ENCODE measurements at regions not wholly inside any gene's neighbourhood (a gene's known extent, or its start where the extent isn't known, plus 50 kb on each side); places are given as distances from the start of the nearest gene placed in this dataset.

DNA sequence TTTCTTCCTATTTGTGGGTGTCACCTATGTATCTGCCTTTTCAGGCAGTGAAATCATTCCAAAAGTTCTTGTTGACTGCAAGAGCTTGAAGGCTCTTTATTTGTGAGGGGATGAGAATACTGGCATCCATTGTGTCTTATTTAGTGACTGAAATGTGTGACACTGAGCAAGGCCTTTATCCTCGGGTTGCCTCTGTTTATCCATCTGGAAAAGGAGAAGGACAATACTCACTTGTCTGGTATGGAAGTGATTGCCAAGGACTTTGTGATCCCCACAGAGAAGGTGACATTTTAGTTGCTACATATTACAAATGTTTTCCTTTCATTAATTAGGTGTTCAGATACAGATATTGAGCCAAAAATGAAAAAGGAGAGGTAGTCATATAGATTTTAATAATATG lies 80.2 kb downstream of the ARRDC3 start:
- Histone ChIP-seq H3F3A (ENCODE audit: insufficient read depth, low read length, poor library complexity, severe bottlenecking) (no peaks in the 10 kb centered on the region), H4K20me1 (ENCODE audit: insufficient read depth) (no peaks in the 10 kb centered on the region), H3K9ac (ENCODE audit: low read length) (no peak overlapping the region), H3K36me3 (ENCODE audit: insufficient read depth, low read length) (no peaks in the 10 kb centered on the region), H3K9me2 (ENCODE audit: insufficient read depth, low read length) (no peaks in the 10 kb centered on the region), H2AFZ (ENCODE audit: low read depth, low read length) (no peak overlapping the region), H3K79me2 (replicated peaks; ENCODE audit: insufficient read depth, low read length) (no peaks in the 10 kb centered on the region), H3K9me3 (ENCODE audit: low read length) (no peaks in the 10 kb centered on the region), H3K27me3 (ENCODE audit: insufficient read depth, low read depth, low read length) (no peaks in the 10 kb centered on the region), H3K4me3 (ENCODE audit: low read length) (no peak overlapping the region), H3K27ac (ENCODE audit: low read length) (no peak overlapping the region), H3K4me2 (ENCODE audit: low read length) (no peak overlapping the region)
- no peak for TF ChIP-seq EZH2 (IDR thresholded peaks at IDR 0.05; ENCODE audit: borderline replicate concordance, insufficient read depth, low read length, poor library complexity, severe bottlenecking)
- no peak for TF ChIP-seq EP300 (conservative IDR thresholded peaks at IDR 0.05; ENCODE audit: poor library complexity, severe bottlenecking)
- TF ChIP-seq POLR2AphosphoS5 (IDR thresholded peaks at IDR 0.05) = no peak
- no peak for TF ChIP-seq MXI1 (conservative IDR thresholded peaks at IDR 0.05; ENCODE audit: poor library complexity, severe bottlenecking)
- TF ChIP-seq RAD21 (conservative IDR thresholded peaks at IDR 0.05) = no peak
- TF ChIP-seq TAF1 (IDR thresholded peaks at IDR 0.05; ENCODE audit: low read depth) = no peak
- TF ChIP-seq, protein P1, sequence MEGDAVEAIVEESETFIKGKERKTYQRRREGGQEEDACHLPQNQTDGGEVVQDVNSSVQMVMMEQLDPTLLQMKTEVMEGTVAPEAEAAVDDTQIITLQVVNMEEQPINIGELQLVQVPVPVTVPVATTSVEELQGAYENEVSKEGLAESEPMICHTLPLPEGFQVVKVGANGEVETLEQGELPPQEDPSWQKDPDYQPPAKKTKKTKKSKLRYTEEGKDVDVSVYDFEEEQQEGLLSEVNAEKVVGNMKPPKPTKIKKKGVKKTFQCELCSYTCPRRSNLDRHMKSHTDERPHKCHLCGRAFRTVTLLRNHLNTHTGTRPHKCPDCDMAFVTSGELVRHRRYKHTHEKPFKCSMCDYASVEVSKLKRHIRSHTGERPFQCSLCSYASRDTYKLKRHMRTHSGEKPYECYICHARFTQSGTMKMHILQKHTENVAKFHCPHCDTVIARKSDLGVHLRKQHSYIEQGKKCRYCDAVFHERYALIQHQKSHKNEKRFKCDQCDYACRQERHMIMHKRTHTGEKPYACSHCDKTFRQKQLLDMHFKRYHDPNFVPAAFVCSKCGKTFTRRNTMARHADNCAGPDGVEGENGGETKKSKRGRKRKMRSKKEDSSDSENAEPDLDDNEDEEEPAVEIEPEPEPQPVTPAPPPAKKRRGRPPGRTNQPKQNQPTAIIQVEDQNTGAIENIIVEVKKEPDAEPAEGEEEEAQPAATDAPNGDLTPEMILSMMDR (IDR thresholded peaks at IDR 0.05; ENCODE audit: poor library complexity, severe bottlenecking) = no peak

DNA sequence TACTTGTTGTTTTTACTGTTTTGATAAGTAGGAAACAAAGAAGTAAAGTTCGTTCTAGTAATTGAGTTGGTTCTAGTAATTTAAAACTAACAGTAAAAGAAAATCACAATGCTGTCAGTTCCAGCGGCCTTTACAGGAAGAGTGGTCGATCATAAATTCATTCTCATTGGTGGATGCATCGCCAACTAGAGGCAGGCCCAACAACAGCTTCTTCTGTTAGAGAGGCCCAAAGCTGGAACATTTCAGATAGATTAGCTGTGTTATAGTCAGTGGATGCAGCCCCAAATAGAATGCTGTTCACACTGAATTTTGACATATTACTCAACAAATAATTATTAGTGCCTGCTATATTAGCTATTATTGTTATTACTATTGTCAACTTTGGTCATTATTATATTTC lies 80.8 kb downstream of the ARRDC3 start:
- no peaks in the 10 kb centered on the region for H3K27me3 ChIP-seq (ENCODE audit: insufficient read depth, low read depth, low read length)
- H3K9ac ChIP-seq (ENCODE audit: low read length) = no peak overlapping the region
- no peaks in the 10 kb centered on the region for H4K20me1 ChIP-seq (ENCODE audit: insufficient read depth)
- H3K79me2 ChIP-seq (replicated peaks; ENCODE audit: insufficient read depth, low read length) = no peaks in the 10 kb centered on the region
- no peaks in the 10 kb centered on the region for H3K9me3 ChIP-seq (ENCODE audit: low read length)
- H3K36me3 ChIP-seq (ENCODE audit: insufficient read depth, low read length) = no peaks in the 10 kb centered on the region
- H2AFZ ChIP-seq (ENCODE audit: low read depth, low read length) = no peak overlapping the region
- H3K4me2 ChIP-seq (ENCODE audit: low read length) = no peak overlapping the region
- H3K4me3 ChIP-seq (ENCODE audit: low read length) = no peak overlapping the region
- no peak overlapping the region for H3K27ac ChIP-seq (ENCODE audit: low read length)
- TF ChIP-seq SMC3 (conservative IDR thresholded peaks at IDR 0.05; ENCODE audit: poor library complexity) (no peak), MXI1 (conservative IDR thresholded peaks at IDR 0.05; ENCODE audit: poor library complexity, severe bottlenecking) (no peak)
- H3F3A ChIP-seq (ENCODE audit: insufficient read depth, low read length, poor library complexity, severe bottlenecking) = no peaks in the 10 kb centered on the region
- no peaks in the 10 kb centered on the region for H3K9me2 ChIP-seq (ENCODE audit: insufficient read depth, low read length)

DNA sequence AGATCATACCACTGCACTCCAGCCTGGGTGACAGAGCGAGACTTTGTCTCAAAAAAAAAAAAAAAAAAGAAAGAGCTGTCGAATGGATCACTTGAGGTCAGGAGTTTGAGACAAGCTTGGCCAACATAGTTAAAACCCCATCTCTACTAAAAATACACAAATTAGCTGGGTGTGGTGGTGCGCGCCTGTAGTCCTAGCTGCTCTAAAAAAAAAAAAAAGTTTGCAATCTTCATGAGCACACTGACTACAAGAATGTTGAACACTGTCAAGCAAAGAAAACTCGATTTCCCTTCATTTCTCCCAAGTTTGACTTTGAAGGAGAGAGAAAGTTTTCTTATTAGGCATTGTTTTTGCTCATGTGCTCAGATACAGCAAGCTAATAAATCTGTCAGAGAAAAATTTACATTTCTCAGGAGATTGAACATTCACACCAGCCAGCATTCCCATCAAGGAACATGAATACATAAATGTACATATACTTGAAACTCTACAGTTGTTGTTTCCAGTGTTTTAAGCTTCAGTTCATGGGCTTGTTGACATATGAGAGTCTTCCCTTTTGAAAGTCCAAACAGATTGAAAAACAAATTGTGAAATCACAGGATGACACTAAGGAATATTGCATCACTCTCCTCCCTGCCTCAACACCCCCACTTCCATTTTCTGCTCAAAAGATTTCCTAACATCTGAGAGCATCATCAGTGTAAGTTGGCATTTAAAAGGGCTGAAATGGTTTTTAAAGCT lies 81.8 kb downstream of the ARRDC3 start:
- Histone ChIP-seq H3K27me3 (ENCODE audit: insufficient read depth, low read depth, low read length) (no peaks in the 10 kb centered on the region), H3K9me2 (ENCODE audit: insufficient read depth, low read length) (no peaks in the 10 kb centered on the region), H3K36me3 (ENCODE audit: insufficient read depth, low read length) (no peaks in the 10 kb centered on the region), H3K4me2 (ENCODE audit: low read length) (no peak overlapping the region), H3K9me3 (ENCODE audit: low read length) (no peaks in the 10 kb centered on the region), H3K27ac (ENCODE audit: low read length) (no peak overlapping the region), H3K9ac (ENCODE audit: low read length) (no peak overlapping the region), H2AFZ (ENCODE audit: low read depth, low read length) (no peak overlapping the region), H3K79me2 (replicated peaks; ENCODE audit: insufficient read depth, low read length) (no peaks in the 10 kb centered on the region), H4K20me1 (ENCODE audit: insufficient read depth) (no peaks in the 10 kb centered on the region), H3K4me3 (ENCODE audit: low read length) (no peak overlapping the region), H3F3A (ENCODE audit: insufficient read depth, low read length, poor library complexity, severe bottlenecking) (no peaks in the 10 kb centered on the region)
- TF ChIP-seq POLR2AphosphoS5 (IDR thresholded peaks at IDR 0.05) (no peak), TAF1 (IDR thresholded peaks at IDR 0.05; ENCODE audit: low read depth) (no peak), EZH2 (IDR thresholded peaks at IDR 0.05; ENCODE audit: borderline replicate concordance, insufficient read depth, low read length, poor library complexity, severe bottlenecking) (no peak), MXI1 (conservative IDR thresholded peaks at IDR 0.05; ENCODE audit: poor library complexity, severe bottlenecking) (no peak), RAD21 (conservative IDR thresholded peaks at IDR 0.05) (no peak), EP300 (conservative IDR thresholded peaks at IDR 0.05; ENCODE audit: poor library complexity, severe bottlenecking) (no peak), SMC3 (conservative IDR thresholded peaks at IDR 0.05; ENCODE audit: poor library complexity) (no peak)
- TF ChIP-seq, protein P2, sequence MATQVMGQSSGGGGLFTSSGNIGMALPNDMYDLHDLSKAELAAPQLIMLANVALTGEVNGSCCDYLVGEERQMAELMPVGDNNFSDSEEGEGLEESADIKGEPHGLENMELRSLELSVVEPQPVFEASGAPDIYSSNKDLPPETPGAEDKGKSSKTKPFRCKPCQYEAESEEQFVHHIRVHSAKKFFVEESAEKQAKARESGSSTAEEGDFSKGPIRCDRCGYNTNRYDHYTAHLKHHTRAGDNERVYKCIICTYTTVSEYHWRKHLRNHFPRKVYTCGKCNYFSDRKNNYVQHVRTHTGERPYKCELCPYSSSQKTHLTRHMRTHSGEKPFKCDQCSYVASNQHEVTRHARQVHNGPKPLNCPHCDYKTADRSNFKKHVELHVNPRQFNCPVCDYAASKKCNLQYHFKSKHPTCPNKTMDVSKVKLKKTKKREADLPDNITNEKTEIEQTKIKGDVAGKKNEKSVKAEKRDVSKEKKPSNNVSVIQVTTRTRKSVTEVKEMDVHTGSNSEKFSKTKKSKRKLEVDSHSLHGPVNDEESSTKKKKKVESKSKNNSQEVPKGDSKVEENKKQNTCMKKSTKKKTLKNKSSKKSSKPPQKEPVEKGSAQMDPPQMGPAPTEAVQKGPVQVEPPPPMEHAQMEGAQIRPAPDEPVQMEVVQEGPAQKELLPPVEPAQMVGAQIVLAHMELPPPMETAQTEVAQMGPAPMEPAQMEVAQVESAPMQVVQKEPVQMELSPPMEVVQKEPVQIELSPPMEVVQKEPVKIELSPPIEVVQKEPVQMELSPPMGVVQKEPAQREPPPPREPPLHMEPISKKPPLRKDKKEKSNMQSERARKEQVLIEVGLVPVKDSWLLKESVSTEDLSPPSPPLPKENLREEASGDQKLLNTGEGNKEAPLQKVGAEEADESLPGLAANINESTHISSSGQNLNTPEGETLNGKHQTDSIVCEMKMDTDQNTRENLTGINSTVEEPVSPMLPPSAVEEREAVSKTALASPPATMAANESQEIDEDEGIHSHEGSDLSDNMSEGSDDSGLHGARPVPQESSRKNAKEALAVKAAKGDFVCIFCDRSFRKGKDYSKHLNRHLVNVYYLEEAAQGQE (IDR thresholded peaks at IDR 0.05; ENCODE audit: borderline replicate concordance) = no peak
- TF ChIP-seq, protein P1 (IDR thresholded peaks at IDR 0.05; ENCODE audit: poor library complexity, severe bottlenecking) = no peak
